SK-N-SH treated with all-trans-retinoic acid at 6 μM for 48 hours (cell line): ENCODE measurements at regions not wholly inside any gene's neighbourhood (a gene's known extent, or its start where the extent isn't known, plus 50 kb on each side); places are given as distances from the start of the nearest gene placed in this dataset.

Experiments
- ARNTL ChIP-seq: fragments of 450-650 bp; formaldehyde crosslinking; IDR thresholded peaks from 2 replicates; pipeline ENCODE4 v1.5.0; 2020; ENCODE audit warnings: low read depth, mild to moderate bottlenecking, moderate library complexity, borderline replicate concordance
- GLIS3 ChIP-seq: fragments of 250-450 bp; sonication (Bioruptor Pico); IDR thresholded peaks from 2 replicates; pipeline ENCODE4 v1.5.0; 2020; ENCODE audit warnings: mild to moderate bottlenecking, moderate library complexity
- TOX ChIP-seq: fragments of 250-450 bp; sonication (Bioruptor Pico); IDR thresholded peaks from 2 replicates; pipeline ENCODE4 v1.8.0; 2021; ENCODE audit warnings: mild to moderate bottlenecking, moderate library complexity, borderline replicate concordance
- ZC3H10 ChIP-seq: fragments of 250-450 bp; sonication (Bioruptor Pico); IDR thresholded peaks from 2 replicates; pipeline ENCODE4 v1.5.1; 2021; ENCODE audit warnings: mild to moderate bottlenecking, moderate library complexity
- ZFP3 ChIP-seq: fragments of 250-450 bp; sonication (Bioruptor Pico); IDR thresholded peaks from 2 replicates; pipeline ENCODE4 v1.5.0; 2020; ENCODE audit warnings: mild to moderate bottlenecking, moderate library complexity
- ZFP30 ChIP-seq: fragments of 450-650 bp; formaldehyde crosslinking; IDR thresholded peaks from 2 replicates; pipeline ENCODE4 v1.5.0; 2022; ENCODE audit warnings: mild to moderate bottlenecking, moderate library complexity
- ZNF70 ChIP-seq: fragments of 450-650 bp; formaldehyde crosslinking; IDR thresholded peaks from 2 replicates; pipeline ENCODE4 v1.5.0; 2020; ENCODE audit warnings: mild to moderate bottlenecking, moderate library complexity
- TF ChIP-seq, protein P1 (sequence below): fragments of 250-450 bp; sonication (Bioruptor Pico); IDR thresholded peaks from 2 replicates; pipeline ENCODE4 v1.8.0; 2020; ENCODE audit warnings: mild to moderate bottlenecking, moderate library complexity, borderline replicate concordance
- TF ChIP-seq, protein P2 (sequence below): fragments of 250-450 bp; sonication (Bioruptor Pico); IDR thresholded peaks from 2 replicates; pipeline ENCODE4 v1.5.1; 2021; ENCODE audit warnings: mild to moderate bottlenecking, moderate library complexity

DNA sequence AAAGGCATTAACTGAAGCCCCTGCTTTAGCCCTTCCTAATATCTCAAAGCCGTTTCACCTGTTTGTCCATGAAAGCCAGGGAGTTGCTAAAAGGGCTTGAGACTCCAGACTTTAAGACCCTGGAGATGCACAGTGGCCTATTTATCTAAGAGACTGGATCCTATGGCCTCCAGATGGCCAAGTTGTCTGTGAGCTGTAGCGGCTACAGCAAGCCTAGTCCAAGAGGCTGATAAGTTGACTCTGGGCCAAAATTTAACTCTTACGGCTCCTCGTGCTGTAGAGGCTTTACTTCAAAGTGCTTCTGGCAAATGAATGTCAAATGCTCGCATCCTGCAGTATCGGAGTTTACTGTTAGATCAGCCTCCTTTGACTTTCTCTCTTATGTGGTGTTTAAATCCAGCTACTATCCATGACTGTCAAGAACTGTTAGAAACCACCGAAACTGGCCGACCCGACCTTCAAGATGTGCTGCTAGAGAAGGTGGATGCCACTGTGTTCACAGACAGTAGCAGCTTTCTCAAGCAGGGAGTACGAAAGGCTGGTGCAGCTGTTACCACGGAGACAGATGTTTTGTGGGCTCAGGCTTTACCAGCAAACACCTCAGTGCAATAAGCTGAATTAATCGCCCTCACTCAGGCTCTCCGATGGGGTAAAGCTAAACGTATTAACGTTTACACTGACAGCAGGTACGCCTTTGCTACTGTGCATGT, 336.7 kb upstream of the CNTNAP5 start:
- TF ChIP-seq ZNF70 (CRISPR knock-in tag) (no peak), ZFP30 (no peak), ARNTL (CRISPR knock-in tag) (no peak), TOX (CRISPR knock-in tag) (no peak), ZC3H10 (CRISPR knock-in tag) (no peak), ZFP3 (no peak), GLIS3 (CRISPR knock-in tag) (no peak)
- TF ChIP-seq, protein P1, sequence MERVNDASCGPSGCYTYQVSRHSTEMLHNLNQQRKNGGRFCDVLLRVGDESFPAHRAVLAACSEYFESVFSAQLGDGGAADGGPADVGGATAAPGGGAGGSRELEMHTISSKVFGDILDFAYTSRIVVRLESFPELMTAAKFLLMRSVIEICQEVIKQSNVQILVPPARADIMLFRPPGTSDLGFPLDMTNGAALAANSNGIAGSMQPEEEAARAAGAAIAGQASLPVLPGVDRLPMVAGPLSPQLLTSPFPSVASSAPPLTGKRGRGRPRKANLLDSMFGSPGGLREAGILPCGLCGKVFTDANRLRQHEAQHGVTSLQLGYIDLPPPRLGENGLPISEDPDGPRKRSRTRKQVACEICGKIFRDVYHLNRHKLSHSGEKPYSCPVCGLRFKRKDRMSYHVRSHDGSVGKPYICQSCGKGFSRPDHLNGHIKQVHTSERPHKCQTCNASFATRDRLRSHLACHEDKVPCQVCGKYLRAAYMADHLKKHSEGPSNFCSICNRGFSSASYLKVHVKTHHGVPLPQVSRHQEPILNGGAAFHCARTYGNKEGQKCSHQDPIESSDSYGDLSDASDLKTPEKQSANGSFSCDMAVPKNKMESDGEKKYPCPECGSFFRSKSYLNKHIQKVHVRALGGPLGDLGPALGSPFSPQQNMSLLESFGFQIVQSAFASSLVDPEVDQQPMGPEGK (CRISPR knock-in tag) = no peak
- TF ChIP-seq, protein P2, sequence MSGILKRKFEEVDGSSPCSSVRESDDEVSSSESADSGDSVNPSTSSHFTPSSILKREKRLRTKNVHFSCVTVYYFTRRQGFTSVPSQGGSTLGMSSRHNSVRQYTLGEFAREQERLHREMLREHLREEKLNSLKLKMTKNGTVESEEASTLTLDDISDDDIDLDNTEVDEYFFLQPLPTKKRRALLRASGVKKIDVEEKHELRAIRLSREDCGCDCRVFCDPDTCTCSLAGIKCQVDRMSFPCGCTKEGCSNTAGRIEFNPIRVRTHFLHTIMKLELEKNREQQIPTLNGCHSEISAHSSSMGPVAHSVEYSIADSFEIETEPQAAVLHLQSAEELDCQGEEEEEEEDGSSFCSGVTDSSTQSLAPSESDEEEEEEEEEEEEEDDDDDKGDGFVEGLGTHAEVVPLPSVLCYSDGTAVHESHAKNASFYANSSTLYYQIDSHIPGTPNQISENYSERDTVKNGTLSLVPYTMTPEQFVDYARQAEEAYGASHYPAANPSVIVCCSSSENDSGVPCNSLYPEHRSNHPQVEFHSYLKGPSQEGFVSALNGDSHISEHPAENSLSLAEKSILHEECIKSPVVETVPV (CRISPR knock-in tag) = no peak
